ENCODE measurements at regions not wholly inside any gene's neighbourhood (a gene's known extent, or its start where the extent isn't known, plus 50 kb on each side); places are given as distances from the start of the nearest gene placed in this dataset.

DNA sequence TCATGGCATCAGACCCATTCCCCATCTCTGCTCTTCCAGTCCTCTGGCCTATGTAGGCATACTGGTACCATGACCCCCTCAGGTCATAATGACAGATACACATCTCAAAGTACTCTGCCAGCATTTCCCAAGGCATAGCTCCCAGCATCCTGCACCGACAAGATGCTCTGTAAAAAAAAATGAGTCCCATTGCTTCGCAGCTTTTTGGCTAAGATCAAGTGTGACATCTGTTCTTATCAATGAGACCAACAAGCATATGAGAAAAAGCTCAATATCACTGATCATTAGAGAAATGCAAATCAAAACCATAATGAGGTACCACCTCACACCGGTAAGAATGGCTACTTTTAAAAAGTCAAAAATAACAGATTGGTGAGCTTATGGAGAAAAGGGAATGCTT is 463.9 kb upstream of the PROK2 start:
- TF ChIP-seq EZH2phosphoT487 (conservative IDR thresholded peaks at IDR 0.05; ENCODE audit: low read length) (no peak), CTCF (IDR thresholded peaks at IDR 0.05; ENCODE audit: insufficient read depth, low read length, poor library complexity, severe bottlenecking) (no peak)

Data from SU-DHL-6 (cell line).